Neural cell (in vitro differentiated cells): ENCODE measurements at regions not wholly inside any gene's neighbourhood (a gene's known extent, or its start where the extent isn't known, plus 50 kb on each side); places are given as distances from the start of the nearest gene placed in this dataset.

Experiments
- H2AFZ ChIP-seq: fragments of 200-600, 300-800 bp; sonication (generic), shearing (Covaris generic); 2 replicates; pipeline ENCODE4 v1.6.0; 2014; ENCODE audit warnings: low read depth, mild to moderate bottlenecking, antibody characterized with exemption, low read length, moderate library complexity
- H3F3A ChIP-seq: fragments of 200-600 bp; shearing (Covaris generic); 2 replicates; pipeline ENCODE4 v1.6.1; 2016; ENCODE audit warnings: mild to moderate bottlenecking, moderate library complexity, mixed read lengths, antibody characterized with exemption, low read length; ENCODE audit not compliant: insufficient read depth, poor library complexity, severe bottlenecking
- H3K27ac ChIP-seq: fragments of 200-600, 300-800 bp; sonication (generic), shearing (Covaris generic); 2 replicates; pipeline ENCODE4 v1.5.1; 2014; ENCODE audit warnings: mild to moderate bottlenecking, low read length, moderate library complexity
- H3K27me3 ChIP-seq: fragments of 300-800, 200-600 bp; sonication (generic), shearing (Covaris generic); 2 replicates; pipeline ENCODE4 v1.6.0; 2014; ENCODE audit warnings: mild to moderate bottlenecking, low read depth, low read length, moderate library complexity; ENCODE audit not compliant: insufficient read depth
- H3K36me3 ChIP-seq: fragments of 300-800, 200-600 bp; sonication (generic), shearing (Covaris generic); 2 replicates; pipeline ENCODE4 v1.5.1; 2014; ENCODE audit warnings: mild to moderate bottlenecking, antibody characterized with exemption, low read length, moderate library complexity; ENCODE audit not compliant: insufficient read depth
- H3K4me2 ChIP-seq: fragments of 300-800, 200-600 bp; sonication (generic), shearing (Covaris generic); 2 replicates; pipeline ENCODE4 v1.6.0; 2014; ENCODE audit warnings: mild to moderate bottlenecking, low read length
- H3K4me3 ChIP-seq: fragments of 300-800, 200-600 bp; sonication (generic), shearing (Covaris generic); 2 replicates; pipeline ENCODE4 v1.5.1; 2014; ENCODE audit warnings: mild to moderate bottlenecking, low read length, moderate library complexity
- H3K79me2 ChIP-seq: fragments of 200-600 bp; shearing (Covaris generic); replicated peaks from 2 replicates; pipeline ENCODE4 v1.6.0; 2014; ENCODE audit warnings: mild to moderate bottlenecking, low read length, moderate library complexity; ENCODE audit not compliant: insufficient read depth
- H3K9ac ChIP-seq: fragments of 300-800, 200-600 bp; sonication (generic), shearing (Covaris generic); 2 replicates; pipeline ENCODE4 v1.6.1; 2016; ENCODE audit warnings: mild to moderate bottlenecking, low read length, mixed read lengths
- H3K9me2 ChIP-seq: fragments of 200-600 bp; shearing (Covaris generic); 2 replicates; pipeline ENCODE4 v1.6.1; 2016; ENCODE audit warnings: mild to moderate bottlenecking, low read length, mixed read lengths; ENCODE audit not compliant: insufficient read depth
- H3K9me3 ChIP-seq: fragments of 200-600, 300-800 bp; sonication (generic), shearing (Covaris generic); 2 replicates; pipeline ENCODE4 v1.6.1; 2016; ENCODE audit warnings: mild to moderate bottlenecking, mixed run types, low read length, moderate library complexity, mixed read lengths
- H4K20me1 ChIP-seq: fragments of 200-600 bp; shearing (Covaris generic); 2 replicates; pipeline ENCODE4 v1.6.1; 2016; ENCODE audit warnings: mild to moderate bottlenecking, mixed run types; ENCODE audit not compliant: insufficient read depth
- EP300 ChIP-seq: fragments of 450-650 bp; conservative IDR thresholded peaks from 2 replicates; pipeline ENCODE4 v1.6.1; 2014; ENCODE audit warnings: antibody characterized with exemption, mild to moderate bottlenecking, moderate library complexity; ENCODE audit not compliant: poor library complexity, severe bottlenecking
- EZH2 ChIP-seq: fragments of 200-600, 300-800 bp; shearing (Covaris generic), sonication (generic); IDR thresholded peaks from 2 replicates; pipeline ENCODE4 v1.6.1; 2014; ENCODE audit warnings: antibody characterized with exemption, low read length, borderline replicate concordance, mild to moderate bottlenecking; ENCODE audit not compliant: insufficient read depth, poor library complexity, severe bottlenecking
- MXI1 ChIP-seq: fragments of 450-650 bp; conservative IDR thresholded peaks from 2 replicates; pipeline ENCODE4 v1.6.1; 2014; ENCODE audit warnings: antibody characterized with exemption, mild to moderate bottlenecking; ENCODE audit not compliant: poor library complexity, severe bottlenecking
- POLR2AphosphoS5 ChIP-seq: IDR thresholded peaks from 2 replicates; pipeline ENCODE4 v1.6.1; 2012
- RAD21 ChIP-seq: fragments of 450-650 bp; conservative IDR thresholded peaks from 2 replicates; pipeline ENCODE4 v1.6.1; 2014; ENCODE audit warnings: antibody characterized with exemption, mild to moderate bottlenecking, moderate library complexity
- SMC3 ChIP-seq: fragments of 450-650 bp; conservative IDR thresholded peaks from 2 replicates; pipeline ENCODE4 v1.6.1; 2014; ENCODE audit warnings: antibody characterized with exemption, mild to moderate bottlenecking, moderate library complexity; ENCODE audit not compliant: poor library complexity
- TAF1 ChIP-seq: IDR thresholded peaks from 2 replicates; pipeline ENCODE4 v1.6.1; 2012; ENCODE audit warnings: low read depth
- TF ChIP-seq, protein P1 (sequence below): IDR thresholded peaks from 2 replicates; pipeline ENCODE4 v1.6.1; 2012; ENCODE audit warnings: borderline replicate concordance
- TF ChIP-seq, protein P2 (sequence below): fragments of 450-650 bp; IDR thresholded peaks from 2 replicates; pipeline ENCODE4 v1.5.1; 2014; ENCODE audit warnings: antibody characterized with exemption, mild to moderate bottlenecking, moderate library complexity; ENCODE audit not compliant: poor library complexity, severe bottlenecking

DNA sequence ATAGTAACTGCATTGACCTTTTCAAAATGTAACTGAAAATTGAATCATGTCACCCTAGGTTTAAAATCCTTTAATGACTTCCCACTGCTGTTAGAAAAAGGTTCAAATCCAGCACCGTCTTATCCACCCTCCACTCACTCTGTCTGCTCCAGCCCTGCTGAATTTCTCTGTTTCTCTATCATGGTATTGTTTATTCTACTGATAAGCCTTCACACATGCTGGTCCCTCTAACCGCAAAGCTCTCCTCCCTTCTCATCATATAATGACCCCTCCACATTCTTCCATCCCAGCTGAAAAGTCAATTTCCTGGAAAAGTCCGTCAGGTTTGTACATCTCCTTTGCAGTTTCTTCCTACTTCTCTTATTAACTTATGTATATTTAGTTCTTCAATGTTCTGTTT, 389.2 kb upstream of the F9 start:
- Histone ChIP-seq H3K4me3 (no peak overlapping the region), H2AFZ (no peak overlapping the region), H4K20me1 (no peaks in the 10 kb centered on the region), H3K9ac (no peak overlapping the region), H3K9me2 (no peaks in the 10 kb centered on the region), H3K79me2 (no peaks in the 10 kb centered on the region), H3K27ac (no peak overlapping the region), H3K4me2 (no peak overlapping the region), H3K36me3 (no peaks in the 10 kb centered on the region), H3F3A (no peaks in the 10 kb centered on the region), H3K9me3 (no peaks in the 10 kb centered on the region), H3K27me3 (no peaks in the 10 kb centered on the region)
- no peak for TF ChIP-seq MXI1
- TF ChIP-seq, protein P1, sequence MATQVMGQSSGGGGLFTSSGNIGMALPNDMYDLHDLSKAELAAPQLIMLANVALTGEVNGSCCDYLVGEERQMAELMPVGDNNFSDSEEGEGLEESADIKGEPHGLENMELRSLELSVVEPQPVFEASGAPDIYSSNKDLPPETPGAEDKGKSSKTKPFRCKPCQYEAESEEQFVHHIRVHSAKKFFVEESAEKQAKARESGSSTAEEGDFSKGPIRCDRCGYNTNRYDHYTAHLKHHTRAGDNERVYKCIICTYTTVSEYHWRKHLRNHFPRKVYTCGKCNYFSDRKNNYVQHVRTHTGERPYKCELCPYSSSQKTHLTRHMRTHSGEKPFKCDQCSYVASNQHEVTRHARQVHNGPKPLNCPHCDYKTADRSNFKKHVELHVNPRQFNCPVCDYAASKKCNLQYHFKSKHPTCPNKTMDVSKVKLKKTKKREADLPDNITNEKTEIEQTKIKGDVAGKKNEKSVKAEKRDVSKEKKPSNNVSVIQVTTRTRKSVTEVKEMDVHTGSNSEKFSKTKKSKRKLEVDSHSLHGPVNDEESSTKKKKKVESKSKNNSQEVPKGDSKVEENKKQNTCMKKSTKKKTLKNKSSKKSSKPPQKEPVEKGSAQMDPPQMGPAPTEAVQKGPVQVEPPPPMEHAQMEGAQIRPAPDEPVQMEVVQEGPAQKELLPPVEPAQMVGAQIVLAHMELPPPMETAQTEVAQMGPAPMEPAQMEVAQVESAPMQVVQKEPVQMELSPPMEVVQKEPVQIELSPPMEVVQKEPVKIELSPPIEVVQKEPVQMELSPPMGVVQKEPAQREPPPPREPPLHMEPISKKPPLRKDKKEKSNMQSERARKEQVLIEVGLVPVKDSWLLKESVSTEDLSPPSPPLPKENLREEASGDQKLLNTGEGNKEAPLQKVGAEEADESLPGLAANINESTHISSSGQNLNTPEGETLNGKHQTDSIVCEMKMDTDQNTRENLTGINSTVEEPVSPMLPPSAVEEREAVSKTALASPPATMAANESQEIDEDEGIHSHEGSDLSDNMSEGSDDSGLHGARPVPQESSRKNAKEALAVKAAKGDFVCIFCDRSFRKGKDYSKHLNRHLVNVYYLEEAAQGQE: no peak
- no peak for TF ChIP-seq EP300
- TF ChIP-seq, protein P2, sequence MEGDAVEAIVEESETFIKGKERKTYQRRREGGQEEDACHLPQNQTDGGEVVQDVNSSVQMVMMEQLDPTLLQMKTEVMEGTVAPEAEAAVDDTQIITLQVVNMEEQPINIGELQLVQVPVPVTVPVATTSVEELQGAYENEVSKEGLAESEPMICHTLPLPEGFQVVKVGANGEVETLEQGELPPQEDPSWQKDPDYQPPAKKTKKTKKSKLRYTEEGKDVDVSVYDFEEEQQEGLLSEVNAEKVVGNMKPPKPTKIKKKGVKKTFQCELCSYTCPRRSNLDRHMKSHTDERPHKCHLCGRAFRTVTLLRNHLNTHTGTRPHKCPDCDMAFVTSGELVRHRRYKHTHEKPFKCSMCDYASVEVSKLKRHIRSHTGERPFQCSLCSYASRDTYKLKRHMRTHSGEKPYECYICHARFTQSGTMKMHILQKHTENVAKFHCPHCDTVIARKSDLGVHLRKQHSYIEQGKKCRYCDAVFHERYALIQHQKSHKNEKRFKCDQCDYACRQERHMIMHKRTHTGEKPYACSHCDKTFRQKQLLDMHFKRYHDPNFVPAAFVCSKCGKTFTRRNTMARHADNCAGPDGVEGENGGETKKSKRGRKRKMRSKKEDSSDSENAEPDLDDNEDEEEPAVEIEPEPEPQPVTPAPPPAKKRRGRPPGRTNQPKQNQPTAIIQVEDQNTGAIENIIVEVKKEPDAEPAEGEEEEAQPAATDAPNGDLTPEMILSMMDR: no peak
- no peak for TF ChIP-seq TAF1
- no peak for TF ChIP-seq EZH2
- no peak for TF ChIP-seq SMC3
- TF ChIP-seq RAD21: no peak
- TF ChIP-seq POLR2AphosphoS5: no peak

DNA sequence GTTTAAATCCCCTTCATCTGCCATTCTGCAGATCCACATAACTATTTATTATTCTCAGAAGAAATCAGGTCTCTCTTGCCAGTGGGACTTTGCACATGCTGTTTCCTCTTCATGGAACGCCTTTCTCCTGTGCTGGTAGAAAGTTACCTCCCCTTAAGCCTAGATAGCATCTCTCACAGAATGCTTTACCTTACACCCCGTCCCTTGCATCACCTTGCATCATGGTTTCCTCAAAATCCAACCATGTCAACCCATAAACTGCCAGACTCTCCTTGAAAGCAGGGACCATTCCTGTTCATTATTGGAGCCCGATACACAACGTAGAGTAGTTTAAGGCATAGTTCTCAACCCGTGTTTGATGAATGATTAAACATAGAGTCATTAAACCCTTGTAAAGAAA, 396.2 kb upstream of the F9 start:
- Histone ChIP-seq H3K27me3 (no peaks in the 10 kb centered on the region), H3K79me2 (no peaks in the 10 kb centered on the region), H2AFZ (no peak overlapping the region), H3F3A (no peaks in the 10 kb centered on the region), H3K9me2 (no peaks in the 10 kb centered on the region), H3K9me3 (no peaks in the 10 kb centered on the region), H3K4me2 (no peak overlapping the region), H3K36me3 (no peaks in the 10 kb centered on the region), H3K27ac (no peak overlapping the region), H3K9ac (no peak overlapping the region), H4K20me1 (no peaks in the 10 kb centered on the region), H3K4me3 (no peak overlapping the region)
- TF ChIP-seq, protein P1: no peak
- TF ChIP-seq EZH2 (no peak), RAD21 (no peak), MXI1 (no peak), EP300 (no peak), TAF1 (no peak), POLR2AphosphoS5 (no peak), SMC3 (no peak)
- TF ChIP-seq, protein P2: no peak
